Prostate gland (tissue), 2 donors: ENCODE measurements at regions not wholly inside any gene's neighbourhood (a gene's known extent, or its start where the extent isn't known, plus 50 kb on each side); places are given as distances from the start of the nearest gene placed in this dataset.

ENCODE experiments used
- DNase-seq: peaks from one replicate; pipeline ENCODE4 v3.0.0-alpha.2; 2019; ENCODE audit warnings: low spot score
- H3K27ac ChIP-seq, 2 donors: fragments of 200-600 bp; sonication (generic); 2 replicates each; pipeline ENCODE4 v1.5.1; 2017 to 2019
- H3K27me3 ChIP-seq: fragments of 200-600 bp; sonication (generic); replicated peaks from 2 replicates; pipeline ENCODE4 v1.5.1; 2019; ENCODE audit not compliant: insufficient read depth
- H3K36me3 ChIP-seq, 2 donors: fragments of 200-600 bp; sonication (generic); 1 replicate in 1 of 2; 2 replicates in 1 of 2; pipeline versions ENCODE4 v1.5.1 to v1.8.1; 2017 to 2019
- H3K4me1 ChIP-seq: fragments of 200-600 bp; sonication (generic); replicated peaks from 2 replicates; pipeline ENCODE4 v1.5.1; 2019
- H3K4me3 ChIP-seq, 2 donors: fragments of 200-600 bp; sonication (generic); 2 replicates each; pipeline ENCODE4 v1.5.1; 2017 to 2019
- H3K9me3 ChIP-seq: fragments of 200-600 bp; sonication (generic); 2 replicates; pipeline ENCODE4 v1.5.1; 2017
- POLR2A ChIP-seq: fragments of 450-650 bp; IDR thresholded peaks from one replicate; pipeline ENCODE4 v1.6.1; 2016; ENCODE audit warnings: antibody characterized with exemption, mild to moderate bottlenecking
- POLR2AphosphoS5 ChIP-seq: sonication (generic); formaldehyde crosslinking; IDR thresholded peaks from one replicate; pipeline ENCODE4 v1.6.1; 2017; ENCODE audit warnings: antibody characterized with exemption
- WGBS: methylation state at CpG from one replicate; pipeline ENCODE4 v1.1.5; 2018; 5-methylcytosine and 5-hydroxymethylcytosine counted together
- intact Hi-C: fragments of 100-400 bp; cut with DNase I; formaldehyde crosslinking; loops from one replicate; pipeline ENCODE4 v1.14.2; 2022
- TF ChIP-seq, protein P1 (sequence below), 4 experiments: fragments of 200-600 bp in 2 of 4; fragments of 450-650 bp in 2 of 4; sonication (generic) in 2 of 4; IDR thresholded peaks; 1 replicate in 3 of 4; 2 replicates in 1 of 4; pipeline ENCODE4 v1.5.1; 2016 to 2019; ENCODE audit warnings: antibody characterized with exemption in 4 of 4, mild to moderate bottlenecking in 2 of 4, moderate library complexity in 2 of 4

DNA sequence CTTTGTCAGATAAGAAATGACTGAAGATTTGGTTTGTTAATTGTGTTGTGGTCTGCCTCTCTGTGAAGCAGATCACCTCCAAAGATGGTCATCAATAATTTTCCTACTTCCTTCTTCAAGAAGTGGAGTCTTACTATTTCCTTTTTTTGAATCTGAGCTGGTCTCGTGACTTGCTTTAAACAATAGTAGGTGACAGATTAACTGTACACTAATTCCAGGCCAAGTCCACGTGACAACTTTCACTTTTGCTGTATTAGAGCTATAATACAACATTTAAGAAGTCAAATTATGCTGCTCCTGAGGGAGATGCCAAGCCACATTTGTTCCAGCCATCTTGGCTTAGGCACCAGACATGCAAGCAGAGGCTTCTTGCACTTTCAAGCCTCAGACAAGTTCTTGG lies 393.8 kb upstream of the GRID2 start:
- intact Hi-C loops = no loop called here
- H3K27me3 ChIP-seq = no peaks in the 10 kb centered on the region

DNA sequence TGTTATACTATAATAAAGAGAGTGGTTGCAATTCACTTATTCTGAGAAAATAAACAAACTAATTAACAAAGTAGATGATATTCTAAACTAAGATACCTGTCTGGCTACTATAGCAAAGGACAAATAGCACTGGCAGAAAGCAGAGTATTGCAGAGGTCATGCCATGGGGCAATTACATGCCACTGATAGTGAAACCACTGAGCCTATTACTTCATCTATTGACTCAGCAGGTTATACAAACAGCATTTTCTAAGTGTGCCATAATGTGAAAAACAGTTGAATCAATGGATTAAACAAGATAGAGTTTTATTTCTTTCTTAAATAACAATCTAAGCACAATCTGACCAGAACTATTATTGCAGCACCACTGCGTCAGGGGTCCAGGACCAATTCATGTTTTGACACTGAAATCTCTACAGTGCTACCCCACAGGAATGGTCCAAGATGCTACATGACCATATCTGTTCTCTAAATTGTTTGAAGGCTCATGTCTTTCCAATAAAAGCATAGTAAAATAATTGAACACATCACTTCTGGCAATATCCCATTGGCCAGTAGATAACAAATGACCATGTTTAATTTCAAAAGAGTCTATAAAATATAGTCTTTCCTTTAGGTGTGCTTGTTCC lies 389.5 kb upstream of the GRID2 start:
- no peak for DNase-seq
- TF ChIP-seq, protein P1, sequence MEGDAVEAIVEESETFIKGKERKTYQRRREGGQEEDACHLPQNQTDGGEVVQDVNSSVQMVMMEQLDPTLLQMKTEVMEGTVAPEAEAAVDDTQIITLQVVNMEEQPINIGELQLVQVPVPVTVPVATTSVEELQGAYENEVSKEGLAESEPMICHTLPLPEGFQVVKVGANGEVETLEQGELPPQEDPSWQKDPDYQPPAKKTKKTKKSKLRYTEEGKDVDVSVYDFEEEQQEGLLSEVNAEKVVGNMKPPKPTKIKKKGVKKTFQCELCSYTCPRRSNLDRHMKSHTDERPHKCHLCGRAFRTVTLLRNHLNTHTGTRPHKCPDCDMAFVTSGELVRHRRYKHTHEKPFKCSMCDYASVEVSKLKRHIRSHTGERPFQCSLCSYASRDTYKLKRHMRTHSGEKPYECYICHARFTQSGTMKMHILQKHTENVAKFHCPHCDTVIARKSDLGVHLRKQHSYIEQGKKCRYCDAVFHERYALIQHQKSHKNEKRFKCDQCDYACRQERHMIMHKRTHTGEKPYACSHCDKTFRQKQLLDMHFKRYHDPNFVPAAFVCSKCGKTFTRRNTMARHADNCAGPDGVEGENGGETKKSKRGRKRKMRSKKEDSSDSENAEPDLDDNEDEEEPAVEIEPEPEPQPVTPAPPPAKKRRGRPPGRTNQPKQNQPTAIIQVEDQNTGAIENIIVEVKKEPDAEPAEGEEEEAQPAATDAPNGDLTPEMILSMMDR (IDR thresholded peaks at IDR 0.05) = no peak
- TF ChIP-seq POLR2AphosphoS5 = no peak
- no peak for TF ChIP-seq POLR2A
- H3K4me3 ChIP-seq = no peak overlapping the region
- intact Hi-C loops = no loop called here
- H3K36me3 ChIP-seq = no peaks in the 10 kb centered on the region
- H3K4me1 ChIP-seq = no peaks in the 10 kb centered on the region
- no peaks in the 10 kb centered on the region for H3K27me3 ChIP-seq
- 93% methylated on average over 1 of the region's 1 CpG for WGBS
- no peaks in the 10 kb centered on the region for H3K9me3 ChIP-seq
- no peak overlapping the region for H3K27ac ChIP-seq

More for the DNA sequence above, 393.8 kb upstream of the GRID2 start:
- Histone ChIP-seq H3K9me3 (no peaks in the 10 kb centered on the region), H3K4me1 (no peaks in the 10 kb centered on the region), H3K36me3 (no peaks in the 10 kb centered on the region), H3K27ac (no peak overlapping the region), H3K4me3 (no peak overlapping the region)
- TF ChIP-seq, protein P1 (IDR thresholded peaks at IDR 0.05) = no peak
- no peak for TF ChIP-seq POLR2AphosphoS5
- TF ChIP-seq POLR2A = no peak
- DNase-seq = no peak
- 46% methylated on average over 2 of the region's 2 CpGs for WGBS

DNA sequence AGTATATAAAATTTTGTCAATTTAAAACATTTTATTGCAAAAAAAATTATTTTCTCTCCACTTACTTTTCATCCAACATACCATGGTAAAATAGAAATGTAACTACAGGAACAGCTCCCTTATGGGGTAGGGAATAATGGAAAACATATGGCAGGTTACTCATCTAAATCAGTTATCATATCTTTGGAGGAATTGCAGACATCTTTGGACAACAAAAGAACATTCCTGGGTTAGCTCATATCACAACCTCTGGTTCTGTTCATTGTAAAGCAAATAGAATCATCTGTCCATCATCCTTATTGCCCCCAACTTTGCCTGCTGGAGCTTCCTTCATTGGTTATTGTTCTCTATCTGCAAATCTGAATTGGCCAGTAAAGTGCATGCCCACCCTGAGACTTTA lies 387.5 kb upstream of the GRID2 start:
- intact Hi-C loops = no loop called here
- TF ChIP-seq, protein P1 (IDR thresholded peaks at IDR 0.05) = no peak
- TF ChIP-seq POLR2A (no peak), POLR2AphosphoS5 (no peak)
- no peak for DNase-seq

DNA sequence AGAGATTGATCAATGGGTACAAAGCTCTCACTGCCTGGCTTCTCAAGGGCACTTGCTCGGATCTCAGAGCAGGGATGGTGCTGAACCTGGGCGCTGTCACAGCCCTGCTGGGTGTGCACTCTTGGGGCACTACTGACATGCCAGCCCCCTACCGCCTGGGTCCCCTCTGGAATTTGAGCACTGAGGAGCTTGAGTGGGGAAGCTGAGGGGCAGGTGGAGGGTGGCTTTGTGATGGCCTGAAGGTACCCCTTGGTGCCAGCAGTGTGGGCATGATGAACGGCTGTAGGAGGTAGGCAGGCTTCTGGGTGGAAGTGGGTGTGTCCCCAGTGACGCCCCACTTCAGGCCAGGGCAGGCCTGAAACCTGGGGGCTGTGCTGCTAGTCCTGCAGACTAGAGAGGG lies 379.1 kb upstream of the GRID2 start:
- 89% methylated on average over 5 of the region's 5 CpGs for WGBS
- Histone ChIP-seq H3K27ac (no peak overlapping the region), H3K9me3 (no peaks in the 10 kb centered on the region), H3K4me1 (no peaks in the 10 kb centered on the region), H3K27me3 (no peaks in the 10 kb centered on the region), H3K36me3 (no peaks in the 10 kb centered on the region), H3K4me3 (no peak overlapping the region)
- intact Hi-C loops = no loop called here
- no peak for DNase-seq
- TF ChIP-seq POLR2AphosphoS5 = no peak
- TF ChIP-seq, protein P1 (IDR thresholded peaks at IDR 0.05) = no peak
- no peak for TF ChIP-seq POLR2A

More for the DNA sequence above, 387.5 kb upstream of the GRID2 start:
- no peak overlapping the region for H3K4me3 ChIP-seq
- no peaks in the 10 kb centered on the region for H3K27me3 ChIP-seq
- no peaks in the 10 kb centered on the region for H3K9me3 ChIP-seq
- H3K27ac ChIP-seq = no peak overlapping the region
- no peaks in the 10 kb centered on the region for H3K36me3 ChIP-seq
- no peaks in the 10 kb centered on the region for H3K4me1 ChIP-seq

DNA sequence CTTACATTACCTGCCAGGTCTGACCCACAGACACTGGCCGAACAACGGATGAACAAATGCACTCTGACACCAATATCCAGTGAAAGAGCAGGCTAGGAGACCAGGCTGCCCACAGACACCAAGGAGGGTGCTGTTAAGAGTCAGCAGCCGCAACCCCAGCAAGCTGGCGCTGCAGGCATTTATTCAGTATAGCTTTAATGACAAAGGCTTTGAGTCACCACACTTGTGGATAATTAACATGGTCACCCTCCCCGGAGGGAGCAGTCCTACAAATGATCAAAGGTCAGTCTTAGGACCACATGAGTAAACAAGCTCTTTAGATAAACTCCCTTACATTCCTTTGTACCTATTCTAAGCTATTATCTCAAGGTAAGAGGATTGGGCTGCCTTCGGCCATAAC lies 368.5 kb upstream of the GRID2 start:
- Histone ChIP-seq H3K27me3 (no peaks in the 10 kb centered on the region), H3K4me3 (no peak overlapping the region), H3K27ac (no peak overlapping the region), H3K9me3 (no peaks in the 10 kb centered on the region), H3K4me1 (no peaks in the 10 kb centered on the region), H3K36me3 (no peaks in the 10 kb centered on the region)
- DNase-seq = no peak
- TF ChIP-seq POLR2A = no peak
- TF ChIP-seq, protein P1 (IDR thresholded peaks at IDR 0.05) = no peak
- no peak for TF ChIP-seq POLR2AphosphoS5
- intact Hi-C loops = no loop called here
- WGBS = 91% methylated on average over 6 of the region's 6 CpGs
